ENCODE measurements at regions not wholly inside any gene's neighbourhood (a gene's known extent, or its start where the extent isn't known, plus 50 kb on each side); places are given as distances from the start of the nearest gene placed in this dataset.

DNA sequence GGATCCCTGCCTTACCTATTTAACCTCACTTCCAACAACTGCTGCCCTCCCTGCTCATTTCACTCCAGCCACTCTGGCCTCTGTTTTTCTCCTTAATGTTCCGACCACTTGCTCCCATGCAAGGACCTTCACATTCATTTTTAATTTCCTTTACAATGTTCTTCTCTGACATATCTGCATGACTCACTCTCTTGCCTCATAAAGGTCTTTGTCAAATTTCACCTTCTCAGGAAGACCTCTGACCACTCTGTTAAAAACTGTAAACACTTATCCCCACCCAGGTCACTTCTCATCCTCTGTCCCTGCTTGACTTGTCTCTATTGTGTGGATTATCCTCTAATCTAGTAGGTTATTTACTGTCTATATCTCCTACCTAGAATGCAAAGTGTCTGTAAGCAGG lies 751.2 kb downstream of the BRINP1 start:
- DNase-seq (ENCODE audit: low read depth in 4 of 4, low spot score in 3 of 4), result no peak

DNA sequence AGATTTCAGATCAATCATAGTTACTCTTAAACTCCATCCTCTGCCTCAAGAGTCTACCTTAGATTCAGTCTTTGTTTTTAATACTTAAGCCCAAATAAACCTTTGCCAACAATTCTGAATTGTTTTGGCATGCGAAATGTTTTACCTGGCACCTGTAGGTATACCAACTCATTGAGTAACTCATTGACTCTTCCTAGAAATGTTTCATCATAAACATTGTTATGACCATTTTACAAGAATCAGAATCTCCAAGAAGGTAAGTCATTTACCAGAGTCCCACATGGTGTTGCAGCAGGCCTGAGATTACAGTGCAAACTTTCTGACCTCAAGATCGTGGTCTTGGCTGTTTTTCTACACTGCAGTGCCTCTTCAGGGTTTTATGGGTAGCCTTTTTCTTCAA lies 750.4 kb downstream of the BRINP1 start:
- DNase-seq (ENCODE audit: low read depth in 4 of 4, low spot score in 3 of 4), result no peak

DNA sequence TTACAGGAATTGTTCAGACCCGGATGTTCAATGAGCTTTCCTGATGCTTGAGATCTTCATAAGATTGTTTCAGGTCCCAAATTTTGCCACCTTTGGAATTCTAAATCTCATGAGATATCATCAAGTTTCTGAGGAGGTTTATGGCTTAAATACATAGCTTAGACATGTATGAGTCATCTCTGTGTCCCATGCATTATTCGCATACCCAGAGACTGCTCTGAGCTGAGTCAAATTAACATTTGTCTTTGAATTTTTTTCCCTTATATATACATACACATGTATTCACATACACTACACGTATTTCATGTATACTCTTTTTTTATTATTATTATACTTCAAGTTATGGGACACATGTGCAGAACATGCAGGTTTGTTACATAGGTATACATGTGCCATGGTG lies 744.6 kb downstream of the BRINP1 start:
- DNase-seq (ENCODE audit: low read depth in 4 of 4, low spot score in 3 of 4), result no peak

DNA sequence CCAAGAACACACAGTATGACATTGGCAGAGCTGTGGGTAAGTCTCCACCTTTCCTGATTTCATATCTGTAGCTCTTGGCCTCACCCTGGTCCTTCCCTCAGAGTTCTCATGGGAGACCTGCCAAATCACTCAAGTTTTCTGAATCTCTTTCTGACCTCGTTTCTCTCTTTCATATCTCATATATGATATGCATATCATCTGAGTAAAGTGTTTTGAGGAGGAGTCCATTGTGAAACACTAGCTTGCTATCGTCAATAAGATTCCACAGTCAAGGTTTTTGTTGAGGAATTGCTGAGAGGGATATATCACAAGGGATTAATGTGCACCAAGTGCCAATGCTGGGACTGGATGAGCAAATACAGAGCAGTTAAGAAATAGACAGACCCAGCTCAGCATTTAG lies 739.2 kb downstream of the BRINP1 start:
- DNase-seq (ENCODE audit: low read depth in 4 of 4, low spot score in 3 of 4), result no peak

DNA sequence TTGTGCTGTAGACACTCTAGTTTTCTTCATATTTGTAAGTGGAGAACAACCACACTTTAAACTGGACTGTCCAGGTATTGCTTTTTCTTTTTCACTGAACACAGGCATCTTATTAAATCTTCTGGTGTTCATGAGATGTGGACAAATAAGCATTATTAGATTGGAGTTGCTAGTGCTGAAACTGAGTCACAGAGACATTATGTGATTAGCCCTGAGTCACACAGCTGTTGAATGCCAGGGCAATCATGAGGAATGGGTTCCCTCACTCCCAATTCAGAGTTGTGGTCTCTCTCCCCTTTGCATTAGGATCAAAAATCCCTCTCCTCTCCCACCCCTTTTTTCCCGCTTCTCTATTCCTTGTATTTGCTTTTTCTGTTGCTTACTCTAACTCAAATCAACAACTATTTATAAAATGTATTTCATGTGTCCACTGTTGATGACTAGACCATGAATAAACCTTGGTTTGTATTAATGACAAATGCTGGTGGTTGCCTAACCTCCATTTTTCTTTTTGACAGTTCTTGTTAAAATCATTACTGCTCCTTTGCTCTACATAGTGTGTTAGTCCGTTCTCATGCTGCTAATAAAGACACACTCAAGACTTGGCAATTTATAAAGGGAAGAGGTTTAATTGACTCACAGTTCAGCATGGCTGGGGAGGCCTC lies 738.2 kb downstream of the BRINP1 start:
- DNase-seq (ENCODE audit: low read depth in 4 of 4, low spot score in 3 of 4), result no peak

DNA sequence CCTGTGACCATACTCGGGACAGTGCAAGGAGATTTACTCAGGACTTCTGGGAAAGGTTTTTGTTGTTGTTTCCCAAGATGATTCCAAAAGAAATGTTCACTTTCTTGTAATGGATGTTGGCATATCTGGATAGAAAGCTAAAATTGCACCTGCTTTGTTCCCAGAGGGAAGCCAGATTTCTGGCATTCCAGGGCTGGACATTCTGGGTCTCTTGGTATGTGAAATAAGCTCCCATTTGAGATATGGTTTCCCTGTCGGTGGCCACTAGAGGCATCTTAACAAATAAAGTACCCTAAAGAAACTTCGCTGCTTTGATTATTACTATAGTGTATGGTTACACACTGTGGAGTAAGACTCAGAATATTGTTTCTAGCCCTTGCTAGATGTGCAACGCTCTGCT lies 737.3 kb downstream of the BRINP1 start:
- DNase-seq (ENCODE audit: low read depth in 4 of 4, low spot score in 3 of 4), result no peak

DNA sequence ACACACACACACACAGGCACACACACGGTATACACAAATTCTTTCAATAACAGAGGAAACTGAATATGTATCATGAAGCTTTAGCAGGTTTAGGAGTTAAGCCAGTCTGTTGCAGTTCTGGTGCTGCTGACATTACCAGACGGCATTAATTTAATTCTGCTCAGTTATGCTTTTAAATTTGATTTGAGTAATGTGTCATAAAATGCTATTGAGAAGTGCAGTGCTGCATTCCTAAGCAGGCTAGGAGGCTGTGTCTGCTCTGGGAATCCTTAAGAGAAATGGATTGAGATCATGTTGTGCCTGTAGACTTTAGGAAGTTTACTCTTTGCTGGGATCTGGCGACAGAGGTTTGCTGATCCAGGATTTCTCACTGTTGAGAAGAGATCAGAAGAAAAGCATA lies 733.8 kb downstream of the BRINP1 start:
- no peak for DNase-seq (ENCODE audit: low read depth in 4 of 4, low spot score in 3 of 4)

DNA sequence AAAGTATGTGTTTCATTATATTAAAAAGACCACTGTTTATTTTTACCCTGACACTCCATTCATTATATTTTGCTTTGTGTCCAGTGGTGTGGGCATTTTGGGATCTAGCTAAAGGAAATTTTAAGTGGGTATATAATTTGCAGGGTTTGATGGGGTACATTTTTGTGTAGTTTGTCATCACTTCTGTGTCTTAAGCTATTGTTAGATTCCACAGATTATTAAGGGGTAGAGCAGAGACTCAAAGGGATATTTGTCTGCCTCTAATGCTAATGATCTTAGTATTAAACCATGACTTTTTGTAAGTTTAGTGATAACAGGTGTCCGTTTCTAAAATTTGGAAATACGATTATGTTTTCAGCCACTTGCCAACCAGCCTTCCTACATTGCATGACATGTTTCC lies 731.6 kb downstream of the BRINP1 start:
- DNase-seq (ENCODE audit: low read depth in 4 of 4, low spot score in 3 of 4), result no peak

DNA sequence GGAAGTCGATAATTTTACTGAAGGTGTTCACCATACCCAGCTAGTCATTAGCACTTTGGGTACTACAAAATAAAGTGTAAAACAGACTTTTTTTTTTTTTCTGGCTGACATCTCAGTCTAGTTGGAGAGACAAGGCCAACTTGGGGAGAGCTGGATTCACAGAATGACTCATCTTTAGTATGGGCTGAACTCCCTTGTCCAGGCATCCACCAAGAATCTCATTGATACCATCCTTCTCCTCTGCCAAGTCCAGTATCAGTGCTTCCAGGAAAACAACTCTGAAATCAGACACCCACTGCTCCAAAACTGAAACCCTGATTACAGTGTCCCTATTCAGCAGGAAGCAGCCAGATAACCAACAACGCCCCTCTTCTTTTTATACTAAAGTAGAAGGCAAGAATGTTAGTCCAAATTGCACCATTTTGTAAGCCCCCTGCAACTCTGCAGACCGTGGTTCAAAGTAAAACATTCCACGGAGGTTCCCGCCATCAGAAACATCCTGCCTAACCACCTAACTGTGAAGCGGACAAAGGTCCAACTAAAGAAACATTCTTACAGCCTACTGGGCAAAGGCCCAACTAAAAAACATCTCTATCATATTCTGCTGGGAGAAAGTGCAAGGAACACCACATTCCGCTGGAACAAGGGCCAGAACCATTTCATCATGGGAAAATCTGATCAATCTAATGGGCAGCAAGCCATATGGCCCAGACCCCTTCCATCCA lies 728.2 kb downstream of the BRINP1 start:
- DNase-seq (ENCODE audit: low read depth in 4 of 4, low spot score in 3 of 4), result no peak

DNA sequence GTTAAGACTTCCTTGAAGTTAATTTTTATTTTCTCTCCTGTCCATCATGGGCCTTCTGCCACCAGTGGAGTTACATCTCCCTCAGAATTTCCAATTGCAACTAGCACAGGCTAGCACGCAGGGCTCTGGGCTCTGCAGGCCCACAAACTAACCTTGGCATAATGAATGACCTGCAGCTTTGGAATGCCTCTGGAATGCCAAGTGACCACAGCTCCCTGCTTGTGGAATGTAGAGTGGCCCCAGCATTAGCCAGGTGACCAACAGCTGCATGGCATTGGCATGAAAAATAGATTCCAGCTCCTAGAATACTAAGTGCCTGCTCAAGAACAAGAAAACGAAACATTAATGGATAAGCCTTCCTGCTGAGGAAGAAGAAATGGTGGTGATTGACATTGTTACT lies 726.1 kb downstream of the BRINP1 start:
- DNase-seq (ENCODE audit: low read depth in 4 of 4, low spot score in 3 of 4), result peak in 1 of 4 donors; percentile 8

DNA sequence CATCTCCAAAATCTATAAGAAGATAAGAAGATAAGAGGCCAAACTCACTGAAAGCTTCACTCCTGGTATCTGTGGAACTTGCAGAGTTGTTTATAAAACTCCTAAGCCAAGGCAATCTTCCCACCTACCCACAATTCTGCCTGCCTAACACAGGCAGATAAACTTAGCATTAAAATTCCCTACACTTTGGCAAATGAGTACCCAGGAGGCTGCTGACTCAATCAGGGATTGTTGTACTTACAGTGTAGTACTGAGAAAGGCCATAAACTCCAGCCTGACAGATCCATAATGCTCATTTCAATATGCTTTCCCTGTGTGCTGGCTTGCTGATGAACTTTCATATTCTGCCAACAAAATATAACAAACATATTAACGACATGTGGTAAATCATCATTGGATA lies 725.2 kb downstream of the BRINP1 start:
- DNase-seq (ENCODE audit: low read depth in 4 of 4, low spot score in 3 of 4), result no peak

DNA sequence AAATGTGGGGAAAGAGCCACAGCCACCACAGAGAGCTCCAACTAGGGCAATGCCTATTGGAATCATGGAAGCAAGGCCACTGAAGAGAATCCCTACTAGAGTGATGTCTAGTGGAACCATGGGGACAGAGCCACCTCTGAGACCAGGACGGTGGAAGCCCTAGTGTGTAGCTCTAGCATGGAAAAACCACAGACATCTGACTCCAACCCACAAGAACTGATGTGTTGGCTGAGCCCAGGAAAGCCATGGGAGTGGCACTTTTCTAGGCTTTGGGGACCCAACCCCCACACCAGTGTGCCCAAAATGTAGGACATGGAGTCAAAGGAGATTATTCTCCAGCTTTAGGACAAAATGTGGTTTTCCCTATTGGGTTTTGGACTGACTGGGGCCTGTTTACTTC lies 721.9 kb downstream of the BRINP1 start:
- no peak for DNase-seq (ENCODE audit: low read depth in 4 of 4, low spot score in 3 of 4)

DNA sequence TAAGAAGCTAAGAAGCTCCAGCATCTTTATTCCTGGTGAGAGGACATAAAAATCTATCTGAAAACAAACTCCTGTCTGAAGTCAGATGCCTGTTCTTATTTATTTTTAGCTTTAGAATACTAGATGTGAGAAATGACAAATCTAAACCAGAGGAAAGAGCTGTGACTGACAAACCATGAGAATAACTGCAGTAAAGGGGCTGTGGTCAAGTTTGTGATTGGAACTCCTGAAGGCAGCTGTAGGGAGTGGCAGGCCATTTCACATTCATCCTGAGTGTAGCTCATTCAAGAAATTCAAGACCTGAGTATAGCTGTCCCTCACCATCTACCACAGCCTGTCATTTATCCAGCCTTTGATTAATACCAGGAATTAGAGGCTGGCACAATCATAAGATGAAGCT lies 718.8 kb downstream of the BRINP1 start:
- DNase-seq (ENCODE audit: low read depth in 4 of 4, low spot score in 3 of 4), result no peak

DNA sequence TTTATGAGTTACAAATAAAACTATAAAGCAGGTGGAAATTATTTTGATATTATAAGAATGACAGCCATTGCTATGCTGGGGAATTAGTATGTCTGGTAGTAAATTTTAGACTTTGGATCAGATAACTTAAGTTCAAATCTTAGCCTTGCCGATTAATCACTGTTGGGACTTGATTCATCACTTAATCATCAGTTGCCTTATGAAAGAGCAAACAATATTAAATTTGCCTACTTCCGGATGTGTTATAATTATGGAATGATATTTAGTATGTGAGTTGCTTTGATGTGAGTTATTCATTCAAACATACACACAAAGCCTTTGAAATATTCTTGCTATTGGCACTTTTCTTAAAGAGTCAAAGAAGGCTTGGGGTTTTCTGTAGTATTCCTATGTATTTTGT lies 717.7 kb downstream of the BRINP1 start:
- no peak for DNase-seq (ENCODE audit: low read depth in 4 of 4, low spot score in 3 of 4)

DNA sequence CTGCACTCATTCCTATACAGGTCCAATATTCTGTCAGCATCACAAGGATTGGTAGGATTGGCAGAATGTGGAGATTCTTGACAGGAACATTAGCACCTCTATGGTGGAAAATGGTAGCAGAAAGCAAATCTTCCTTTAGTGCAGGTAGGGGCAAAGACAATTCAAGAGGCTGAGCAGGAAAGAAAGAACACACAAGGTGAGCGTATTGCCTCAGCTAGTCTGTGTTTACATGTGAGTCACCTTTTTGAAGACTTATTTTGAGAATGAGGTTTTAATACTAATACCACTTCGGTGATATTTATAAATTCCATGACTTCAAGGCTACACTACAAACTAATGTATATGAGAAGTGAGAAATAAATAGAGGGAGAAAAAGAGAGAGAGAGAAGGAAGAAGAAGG lies 717.0 kb downstream of the BRINP1 start:
- no peak for DNase-seq (ENCODE audit: low read depth in 4 of 4, low spot score in 3 of 4)

DNA sequence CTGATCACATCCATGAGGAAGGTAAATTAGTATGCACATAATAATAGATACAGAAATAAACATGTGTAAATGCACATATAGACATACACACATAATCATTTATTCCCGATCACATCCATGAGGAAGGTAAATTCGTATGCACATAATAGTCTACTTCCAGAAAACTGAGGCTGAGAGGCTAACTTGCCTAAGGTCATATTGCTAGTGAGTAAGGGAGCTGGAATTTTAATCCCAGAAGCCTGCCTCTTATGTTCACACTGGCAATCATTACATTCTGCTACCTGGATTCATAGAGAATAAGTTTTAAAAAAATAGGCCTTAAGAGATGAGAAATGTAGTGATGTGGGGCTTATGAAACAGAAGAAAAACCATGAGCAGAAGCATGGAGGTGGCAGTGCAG lies 716.3 kb downstream of the BRINP1 start:
- DNase-seq (ENCODE audit: low read depth in 4 of 4, low spot score in 3 of 4), result no peak

DNA sequence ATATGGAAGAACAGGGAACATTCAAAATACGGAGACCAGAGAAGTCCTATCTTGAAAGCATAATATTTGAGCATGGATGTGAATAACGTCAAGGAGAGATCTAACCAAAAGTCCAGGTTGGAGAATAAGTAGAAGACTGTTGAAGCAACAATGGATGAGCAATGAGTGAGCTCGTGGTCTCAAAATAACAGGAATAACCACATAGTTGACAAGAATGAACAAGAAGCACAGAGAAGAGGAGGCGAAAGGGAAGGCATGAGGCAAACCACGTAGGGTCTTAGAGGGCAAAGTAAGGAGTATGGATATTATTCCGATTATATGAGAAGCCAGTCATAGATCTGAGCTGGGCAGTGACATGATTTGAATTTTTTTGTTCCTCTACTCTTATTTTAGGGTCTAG lies 710.2 kb downstream of the BRINP1 start:
- no peak for DNase-seq (ENCODE audit: low read depth in 4 of 4, low spot score in 3 of 4)

DNA sequence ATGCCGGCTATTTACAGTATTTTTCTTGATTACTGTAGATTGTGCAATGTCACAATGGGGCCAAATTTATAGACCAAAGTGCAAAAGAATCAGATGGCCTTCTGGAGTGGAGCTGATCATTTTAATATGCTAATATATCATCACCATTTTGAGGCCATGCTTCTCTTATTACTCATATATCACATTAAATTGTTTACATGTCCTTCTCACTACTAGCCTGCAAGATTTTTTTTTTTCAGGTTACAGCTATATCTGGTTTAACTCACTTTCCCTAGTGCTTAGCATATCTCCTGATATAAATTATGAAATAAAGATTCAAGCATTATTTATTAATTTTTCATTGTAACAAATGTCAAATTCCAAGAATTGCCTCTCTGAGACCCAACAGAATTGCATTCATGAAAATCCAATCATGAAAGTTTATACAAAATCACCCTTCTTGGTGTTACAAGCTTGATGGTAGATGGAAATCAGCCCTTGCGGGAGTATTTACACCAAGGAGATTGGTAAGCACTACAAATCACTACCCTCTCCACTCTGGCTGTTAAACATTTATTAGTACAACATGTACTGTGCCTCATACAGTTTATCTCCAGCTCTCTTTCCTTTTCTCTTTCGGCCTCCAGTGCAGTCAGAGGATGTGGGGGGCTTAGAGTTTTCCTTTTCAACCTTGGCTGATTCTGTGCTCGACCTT lies 703.9 kb downstream of the BRINP1 start:
- DNase-seq (ENCODE audit: low read depth in 4 of 4, low spot score in 3 of 4), result no peak

DNA sequence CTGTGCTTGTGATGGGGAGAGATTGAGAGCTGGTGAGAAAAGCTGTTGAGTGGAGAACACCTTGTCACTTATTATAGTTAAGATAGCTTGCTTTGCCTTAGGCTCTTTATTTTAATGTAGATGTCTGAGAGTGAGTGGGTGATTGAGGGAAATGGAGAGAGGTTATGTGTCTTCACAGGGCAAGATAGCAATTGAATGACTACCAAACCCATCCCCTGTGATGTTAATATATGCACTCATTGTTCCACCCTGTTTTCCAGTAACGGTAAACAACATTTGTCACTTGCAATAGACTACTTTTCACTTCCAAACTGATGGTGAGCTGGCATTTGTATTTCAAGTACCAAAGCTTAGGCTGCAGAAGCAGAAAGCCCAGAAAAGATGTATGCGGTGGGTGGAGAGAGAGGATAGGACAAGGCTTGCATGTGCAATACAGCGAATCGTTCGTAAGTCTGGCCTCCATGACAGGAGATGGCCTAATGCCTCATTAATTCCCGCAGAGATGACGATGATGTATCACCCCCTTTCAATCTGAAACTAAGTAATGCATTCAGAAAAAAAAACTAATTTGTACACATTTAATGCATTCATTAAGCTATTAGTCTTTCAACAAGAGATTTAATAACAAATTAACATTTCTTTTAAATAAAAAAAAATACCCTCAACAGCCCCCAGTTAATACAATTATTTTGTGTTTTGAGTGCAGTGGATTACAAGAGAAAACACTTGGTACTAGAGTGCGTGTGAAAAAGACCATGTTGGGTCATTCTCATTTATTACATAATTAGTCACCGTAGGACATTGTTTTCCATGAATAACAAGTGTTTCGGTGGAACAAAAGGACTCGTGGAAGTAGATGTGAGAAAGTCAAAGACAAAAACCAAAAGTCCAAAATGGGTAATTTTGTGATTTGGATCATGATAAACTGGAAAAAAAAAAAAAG lies 699.0 kb downstream of the BRINP1 start:
- no peak for DNase-seq (ENCODE audit: low read depth in 4 of 4, low spot score in 3 of 4)

DNA sequence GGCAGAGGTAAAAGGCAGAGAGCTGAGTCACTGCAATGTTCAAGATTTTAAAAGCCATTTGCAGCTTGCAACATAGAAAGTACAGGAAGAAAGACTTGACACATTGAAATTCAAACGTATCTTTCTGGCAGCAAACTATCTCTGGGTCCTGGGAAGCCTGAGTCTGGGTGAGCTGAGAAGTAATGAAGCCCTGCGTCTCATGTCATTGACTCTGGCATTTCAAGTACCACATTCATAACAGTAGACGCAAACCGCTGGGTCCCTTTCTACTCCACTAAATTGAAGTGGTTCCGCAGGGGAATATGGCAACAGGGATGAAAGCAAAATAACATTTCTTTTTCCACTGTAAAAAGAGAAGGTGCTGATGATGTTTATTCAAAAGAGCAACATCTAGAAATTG lies 694.3 kb downstream of the BRINP1 start:
- no peak for DNase-seq (ENCODE audit: low read depth in 4 of 4, low spot score in 3 of 4)

Measured in right renal pelvis (tissue), 4 donors.